Thymus (tissue), 11 donors: ENCODE measurements at regions not wholly inside any gene's neighbourhood (a gene's known extent, or its start where the extent isn't known, plus 50 kb on each side); places are given as distances from the start of the nearest gene placed in this dataset.
"Not testable (repeated sequence)": the region's sequence is repeated elsewhere in the genome, so short reads cannot be mapped to it uniquely, and the experiment has no call there.

ENCODE experiments used
- DNase-seq, 9 donors: peaks; one replicate each; pipeline ENCODE4 v3.0.0-alpha.2; 2013; ENCODE audit warnings: low spot score in 9 of 9, low read depth in 6 of 9, missing footprints in 1 of 9
- H3K27ac ChIP-seq, 2 donors: one replicate each; pipeline ENCODE4 v1.5.1; 2013; ENCODE audit warnings: control low read depth in 1 of 2, low read depth in 1 of 2, low read length in 1 of 2, mild to moderate bottlenecking in 1 of 2, moderate library complexity in 1 of 2
- H3K27me3 ChIP-seq, 2 donors: one replicate each; pipeline ENCODE4 v1.5.1; 2013; ENCODE audit warnings: low read length in 1 of 2; ENCODE audit not compliant: control insufficient read depth in 2 of 2, insufficient read depth in 1 of 2
- H3K36me3 ChIP-seq, 2 donors: one replicate each; pipeline ENCODE4 v1.5.1; 2013; ENCODE audit warnings: low read length in 1 of 2, mild to moderate bottlenecking in 1 of 2, moderate library complexity in 1 of 2; ENCODE audit not compliant: control insufficient read depth in 2 of 2, insufficient read depth in 2 of 2
- H3K4me1 ChIP-seq, 2 donors: one replicate each; pipeline ENCODE4 v1.5.1; 2013; ENCODE audit warnings: low read length in 2 of 2; ENCODE audit not compliant: control insufficient read depth in 2 of 2, insufficient read depth in 2 of 2
- H3K4me3 ChIP-seq, 2 donors: one replicate each; pipeline ENCODE4 v1.5.1; 2013; ENCODE audit warnings: low read length in 2 of 2, control low read depth in 1 of 2, mild to moderate bottlenecking in 1 of 2
- H3K9me3 ChIP-seq, 2 donors: one replicate each; pipeline ENCODE4 v1.5.1; 2013; ENCODE audit warnings: low read length in 1 of 2, mild to moderate bottlenecking in 1 of 2; ENCODE audit not compliant: control insufficient read depth in 2 of 2, insufficient read depth in 1 of 2
- WGBS: extraction: QIAGEN DNeasy Blood & Tissue Kit; methylation state at CpG from one replicate; pipeline ENCODE4 v1.1.7; 2013; 5-methylcytosine and 5-hydroxymethylcytosine counted together
- donor health status: healthy.

GRCh38 chr2:75310876-75311275 lies 111.6 kb upstream of the TACR1 start:
- H3K27ac ChIP-seq: no peak overlapping the region
- no peaks in the 10 kb centered on the region for H3K36me3 ChIP-seq
- H3K4me3 ChIP-seq: no peak overlapping the region
- H3K27me3 ChIP-seq: no peaks in the 10 kb centered on the region
- no peak for DNase-seq
- no peaks in the 10 kb centered on the region for H3K9me3 ChIP-seq
- 95% methylated on average over 4 of the region's 4 CpGs for WGBS
- H3K4me1 ChIP-seq: peaks cover 0 to 5% of the 10 kb centered on the region in 2 donors

GRCh38 chr2:75309596-75310463 lies 110.5 kb upstream of the TACR1 start:
- Histone ChIP-seq H3K27me3 (no peaks in the 10 kb centered on the region), H3K27ac (no peak overlapping the region), H3K4me3 (no peak overlapping the region), H3K9me3 (no peaks in the 10 kb centered on the region), H3K4me1 (peaks cover 0 to 5% of the 10 kb centered on the region in 2 donors), H3K36me3 (no peaks in the 10 kb centered on the region)
- WGBS: 92% methylated on average over 2 of the region's 2 CpGs
- DNase-seq: no peak

DNA sequence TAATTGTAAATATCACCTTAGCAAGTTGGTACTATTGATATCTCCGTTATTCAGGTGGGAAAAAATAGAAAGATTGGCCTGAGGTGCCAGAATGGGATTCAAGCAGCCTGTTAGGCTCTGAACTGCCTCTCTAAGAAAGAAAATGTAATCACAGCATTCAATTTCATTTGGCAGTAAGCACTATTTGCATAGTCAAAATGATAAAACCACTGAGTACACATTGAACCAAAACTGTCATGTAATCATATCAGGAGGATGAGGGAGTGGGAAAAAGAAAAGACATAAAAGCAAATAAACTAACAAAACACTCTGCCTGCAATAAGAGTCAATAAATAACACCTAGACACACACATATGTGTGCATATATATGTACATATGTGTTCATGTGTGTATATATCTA lies 103.9 kb upstream of the TACR1 start:
- Histone ChIP-seq H3K27ac (no peak overlapping the region), H3K4me3 (no peak overlapping the region), H3K27me3 (no peaks in the 10 kb centered on the region), H3K4me1 (no peaks in the 10 kb centered on the region), H3K9me3 (no peaks in the 10 kb centered on the region), H3K36me3 (no peaks in the 10 kb centered on the region)
- 95% methylated on average over 1 of the region's 1 CpG for WGBS
- no peak for DNase-seq

DNA sequence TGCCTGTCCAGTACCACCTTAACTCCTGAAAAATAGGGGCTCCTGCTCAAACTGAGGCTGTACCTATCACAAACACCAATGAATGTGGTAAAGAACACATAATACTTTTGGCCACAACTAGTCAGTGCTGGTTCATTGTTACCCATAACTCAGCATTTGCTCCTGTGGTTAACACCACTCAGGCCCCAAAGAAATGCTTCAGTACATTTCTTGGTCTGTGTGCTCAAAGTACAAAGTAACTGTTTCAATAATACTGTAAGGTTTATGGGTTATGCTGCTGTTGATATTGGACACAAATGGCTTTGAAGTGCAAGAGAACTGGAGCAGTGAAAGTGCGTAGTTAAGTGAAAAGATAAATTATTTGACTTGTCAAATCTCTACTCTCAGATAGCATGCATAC lies 95.0 kb upstream of the TACR1 start:
- Histone ChIP-seq H3K27me3 (no peaks in the 10 kb centered on the region), H3K27ac (no peak overlapping the region), H3K4me3 (no peak overlapping the region), H3K4me1 (no peaks in the 10 kb centered on the region), H3K9me3 (no peaks in the 10 kb centered on the region), H3K36me3 (no peaks in the 10 kb centered on the region)
- WGBS: 93% methylated on average over 1 of the region's 1 CpG
- DNase-seq: no peak

DNA sequence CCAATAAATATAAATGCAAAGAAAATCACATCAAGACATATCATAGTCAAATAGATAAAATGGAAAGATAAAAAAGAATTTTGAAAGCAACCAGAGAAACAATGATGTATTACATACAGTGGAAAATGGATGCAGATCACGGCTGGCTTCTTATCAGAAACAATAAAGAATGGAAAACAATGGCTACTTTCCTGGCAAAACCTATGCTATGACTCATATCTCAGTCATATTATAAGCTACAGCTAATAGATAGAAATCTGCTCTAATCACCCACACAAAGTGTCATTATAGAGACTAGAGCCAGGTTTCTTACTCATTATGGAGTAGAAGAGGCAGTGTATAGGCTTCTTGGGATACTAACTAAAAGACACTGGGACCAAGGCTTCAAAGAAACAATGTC lies 93.5 kb upstream of the TACR1 start:
- WGBS: 97% methylated on average over 1 of the region's 1 CpG
- DNase-seq: no peak
- no peak overlapping the region for H3K4me3 ChIP-seq

GRCh38 chr2:75290600-75291150 lies 91.4 kb upstream of the TACR1 start:
- no peak for DNase-seq
- H3K27me3 ChIP-seq: no peaks in the 10 kb centered on the region
- 95% methylated on average over 2 of the region's 2 CpGs for WGBS
- no peak overlapping the region for H3K27ac ChIP-seq
- H3K4me3 ChIP-seq: no peak overlapping the region
- no peaks in the 10 kb centered on the region for H3K9me3 ChIP-seq
- H3K4me1 ChIP-seq: peaks cover 0 to 4% of the 10 kb centered on the region in 2 donors
- H3K36me3 ChIP-seq: no peaks in the 10 kb centered on the region

More for the DNA sequence above, 93.5 kb upstream of the TACR1 start:
- Histone ChIP-seq H3K4me1 (peaks cover 0 to 4% of the 10 kb centered on the region in 2 donors), H3K27me3 (no peaks in the 10 kb centered on the region), H3K27ac (no peak overlapping the region), H3K9me3 (no peaks in the 10 kb centered on the region), H3K36me3 (no peaks in the 10 kb centered on the region)

- Histone ChIP-seq H3K4me3 (no peak overlapping the region), H3K36me3 (no peaks in the 10 kb centered on the region)
- WGBS: 97% methylated on average over 3 of the region's 3 CpGs
Measured at GRCh38 chr2:75289771-75290170, 90.5 kb upstream of the TACR1 start.

GRCh38 chr2:75289178-75289577 lies 89.9 kb upstream of the TACR1 start:
- not testable (repeated sequence) for H3K36me3 ChIP-seq, H3K9me3 ChIP-seq, H3K4me3 ChIP-seq, H3K4me1 ChIP-seq, H3K27me3 ChIP-seq, H3K27ac ChIP-seq, DNase-seq
- 94% methylated on average over 7 of the region's 7 CpGs for WGBS

More at GRCh38 chr2:75289771-75290170, 90.5 kb upstream of the TACR1 start:
- DNase-seq: no peak
- no peaks in the 10 kb centered on the region for H3K27me3 ChIP-seq
- no peaks in the 10 kb centered on the region for H3K9me3 ChIP-seq
- H3K4me1 ChIP-seq: peaks cover 0 to 4% of the 10 kb centered on the region in 2 donors
- no peak overlapping the region for H3K27ac ChIP-seq

DNA sequence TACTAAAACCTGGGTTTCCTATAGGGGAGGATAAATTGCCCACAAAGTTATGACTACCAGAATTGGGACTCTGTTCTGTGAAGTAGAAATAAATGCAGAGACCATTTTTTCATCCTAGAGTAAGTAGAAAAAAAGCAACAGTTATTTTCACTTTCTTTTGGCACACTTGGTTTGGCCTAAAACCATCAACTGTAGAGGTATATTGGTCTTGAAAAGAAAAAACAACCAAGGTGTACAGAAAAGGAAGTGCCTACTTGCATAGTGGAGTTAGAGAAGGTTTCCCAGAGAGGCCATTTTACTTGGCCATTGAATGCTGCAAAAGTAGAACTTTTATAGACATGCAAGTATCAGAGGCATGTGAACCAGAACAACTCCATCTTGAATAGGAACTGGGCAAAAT lies 89.4 kb upstream of the TACR1 start:
- no peak for DNase-seq
- H3K36me3 ChIP-seq: no peaks in the 10 kb centered on the region
- H3K27ac ChIP-seq: no peak overlapping the region

More for the DNA sequence above, 89.4 kb upstream of the TACR1 start:
- Histone ChIP-seq H3K4me1 (peaks cover 0 to 4% of the 10 kb centered on the region in 2 donors), H3K9me3 (no peaks in the 10 kb centered on the region), H3K27me3 (no peaks in the 10 kb centered on the region), H3K4me3 (no peak overlapping the region)
